ENCODE measurements at regions not wholly inside any gene's neighbourhood (a gene's known extent, or its start where the extent isn't known, plus 50 kb on each side); places are given as distances from the start of the nearest gene placed in this dataset.

DNA sequence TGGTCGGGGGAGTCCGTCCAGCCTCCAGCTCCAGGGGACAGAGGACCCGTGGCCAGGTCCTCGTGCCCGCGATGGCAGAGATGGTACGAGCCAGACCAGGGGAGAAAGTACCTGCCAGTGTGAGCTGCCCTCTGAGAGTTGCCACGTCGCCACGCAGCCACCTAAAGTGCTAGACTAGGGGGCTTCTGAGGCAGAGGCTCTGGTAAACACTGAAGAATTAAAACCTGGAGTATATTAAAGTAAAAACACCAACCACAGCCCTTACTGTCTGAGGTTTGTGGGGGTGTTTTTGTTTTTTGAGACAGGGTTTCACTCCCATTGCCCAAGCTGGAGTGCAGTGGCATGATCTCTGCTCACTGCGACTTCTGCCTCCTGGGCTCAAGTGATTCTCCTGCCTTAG, 60.1 kb upstream of the SORCS2 start:
- no peak overlapping the region for H2AFZ ChIP-seq (ENCODE audit: low read depth, low read length)
- no peaks in the 10 kb centered on the region for H3K79me2 ChIP-seq (ENCODE audit: control insufficient read depth, insufficient read depth, low read length)
- TF ChIP-seq, protein P1, sequence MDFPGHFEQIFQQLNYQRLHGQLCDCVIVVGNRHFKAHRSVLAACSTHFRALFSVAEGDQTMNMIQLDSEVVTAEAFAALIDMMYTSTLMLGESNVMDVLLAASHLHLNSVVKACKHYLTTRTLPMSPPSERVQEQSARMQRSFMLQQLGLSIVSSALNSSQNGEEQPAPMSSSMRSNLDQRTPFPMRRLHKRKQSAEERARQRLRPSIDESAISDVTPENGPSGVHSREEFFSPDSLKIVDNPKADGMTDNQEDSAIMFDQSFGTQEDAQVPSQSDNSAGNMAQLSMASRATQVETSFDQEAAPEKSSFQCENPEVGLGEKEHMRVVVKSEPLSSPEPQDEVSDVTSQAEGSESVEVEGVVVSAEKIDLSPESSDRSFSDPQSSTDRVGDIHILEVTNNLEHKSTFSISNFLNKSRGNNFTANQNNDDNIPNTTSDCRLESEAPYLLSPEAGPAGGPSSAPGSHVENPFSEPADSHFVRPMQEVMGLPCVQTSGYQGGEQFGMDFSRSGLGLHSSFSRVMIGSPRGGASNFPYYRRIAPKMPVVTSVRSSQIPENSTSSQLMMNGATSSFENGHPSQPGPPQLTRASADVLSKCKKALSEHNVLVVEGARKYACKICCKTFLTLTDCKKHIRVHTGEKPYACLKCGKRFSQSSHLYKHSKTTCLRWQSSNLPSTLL (IDR thresholded peaks at IDR 0.05) = no peak
- TF ChIP-seq FOXA1 (IDR thresholded peaks at IDR 0.05; ENCODE audit: borderline replicate concordance) = no peak
- TF ChIP-seq WHSC1 (IDR thresholded peaks at IDR 0.05; ENCODE audit: low read length) = no peak
- TF ChIP-seq NR2C1 (IDR thresholded peaks at IDR 0.05) = no peak
- TF ChIP-seq NR2C1 (tag; IDR thresholded peaks at IDR 0.05) = no peak
- TF ChIP-seq NFE2L1 (tag; IDR thresholded peaks at IDR 0.05; ENCODE audit: borderline replicate concordance, low read depth) = no peak
- no peak for TF ChIP-seq JUN (IDR thresholded peaks at IDR 0.05; ENCODE audit: borderline replicate concordance, low read depth, low read length)
- no peak for TF ChIP-seq JUN (CRISPR knock-in tag; IDR thresholded peaks at IDR 0.05; ENCODE audit: borderline replicate concordance)
- TF ChIP-seq ZBTB2 (IDR thresholded peaks at IDR 0.05) = no peak
- TF ChIP-seq TAF1 (IDR thresholded peaks at IDR 0.05; ENCODE audit: control insufficient read depth, extremely low read depth, insufficient read depth, low read length, severe bottlenecking) = no peak
- DNase-seq (ENCODE audit: extremely low read depth in 1 of 4, low spot score in 3 of 4) = no peak
- H3K9me3 ChIP-seq (replicated peaks; ENCODE audit: control insufficient read depth, insufficient read depth, low read depth, low read length) = no peaks in the 10 kb centered on the region; the same call in 1 of the 2 replicates
- no peaks in the 10 kb centered on the region for H3K36me3 ChIP-seq (ENCODE audit: control insufficient read depth, insufficient read depth, low read length)
- WGBS (ENCODE audit: insufficient coverage, low coverage, missing lambda C conversion rate) = 20% methylated on average over 7 of the region's 11 CpGs
- no peak for ATAC-seq
- peaks cover 0 to 18% of the 10 kb centered on the region in 2 experiments; a peak in 1 of 5 replicates for H3K4me1 ChIP-seq (replicated peaks in 1 of 2; ENCODE audit: control insufficient read depth in 2 of 2, insufficient read depth in 2 of 2, low read length in 2 of 2)
- ChIA-PET POLR2A (no interaction called here), CTCF (ENCODE audit: low intra/inter-chr PET ratio) (no interaction called here)
- H4K20me1 ChIP-seq (replicated peaks; ENCODE audit: control insufficient read depth, insufficient read depth, low read length) = no peaks in the 10 kb centered on the region
- H3K9me1 ChIP-seq (ENCODE audit: control insufficient read depth, insufficient read depth, low read length) = no peaks in the 10 kb centered on the region
- intact Hi-C loops (cut with micrococcal nuclease) = no loop called here
- H3K9ac ChIP-seq (ENCODE audit: insufficient read depth in 1 of 2, low read depth in 2 of 2, low read length in 2 of 2) = no peak overlapping the region
- no TSS peak for BruUV-seq (replicated peaks)
- H3K4me2 ChIP-seq (ENCODE audit: insufficient read depth, low read length) = no peak overlapping the region
- no peak for FAIRE-seq
- in situ Hi-C loops (cut with MboI) = no loop called here
- no peak overlapping the region for H3K27ac ChIP-seq (ENCODE audit: extremely low read depth, low read depth, low read length)
- H3K4me3 ChIP-seq = no peak overlapping the region
- H3K27me3 ChIP-seq (ENCODE audit: control insufficient read depth in 2 of 2, insufficient read depth in 2 of 2, low read length in 2 of 2) = peaks cover 13 to 60% of the 10 kb centered on the region in 2 experiments

All from K562 (cell line).